ENCODE measurements at regions not wholly inside any gene's neighbourhood (a gene's known extent, or its start where the extent isn't known, plus 50 kb on each side); places are given as distances from the start of the nearest gene placed in this dataset.
A peak's percentile ranks its signal among the peaks of the same experiment; 100 is the strongest.

DNA sequence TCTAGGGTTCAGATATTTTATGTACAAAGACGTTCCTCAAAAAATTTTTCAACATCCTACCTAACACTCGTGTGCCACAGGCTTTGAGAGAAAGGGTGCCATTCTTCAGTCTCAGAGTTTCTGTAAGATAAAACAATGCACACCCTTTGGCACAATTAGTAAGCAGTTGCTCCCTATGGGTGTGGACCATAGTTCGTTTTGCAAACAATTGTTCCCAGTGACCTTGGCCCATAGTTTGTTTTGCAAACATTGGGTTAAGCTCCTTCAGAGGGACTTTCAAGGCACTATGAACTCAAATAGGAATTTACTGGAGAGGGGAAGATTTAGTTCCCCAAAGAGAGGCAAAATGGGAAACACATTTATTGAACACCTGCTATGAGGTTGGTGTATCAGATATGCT, 220.3 kb upstream of the CA10 start (continued):
- TF ChIP-seq, protein P1, sequence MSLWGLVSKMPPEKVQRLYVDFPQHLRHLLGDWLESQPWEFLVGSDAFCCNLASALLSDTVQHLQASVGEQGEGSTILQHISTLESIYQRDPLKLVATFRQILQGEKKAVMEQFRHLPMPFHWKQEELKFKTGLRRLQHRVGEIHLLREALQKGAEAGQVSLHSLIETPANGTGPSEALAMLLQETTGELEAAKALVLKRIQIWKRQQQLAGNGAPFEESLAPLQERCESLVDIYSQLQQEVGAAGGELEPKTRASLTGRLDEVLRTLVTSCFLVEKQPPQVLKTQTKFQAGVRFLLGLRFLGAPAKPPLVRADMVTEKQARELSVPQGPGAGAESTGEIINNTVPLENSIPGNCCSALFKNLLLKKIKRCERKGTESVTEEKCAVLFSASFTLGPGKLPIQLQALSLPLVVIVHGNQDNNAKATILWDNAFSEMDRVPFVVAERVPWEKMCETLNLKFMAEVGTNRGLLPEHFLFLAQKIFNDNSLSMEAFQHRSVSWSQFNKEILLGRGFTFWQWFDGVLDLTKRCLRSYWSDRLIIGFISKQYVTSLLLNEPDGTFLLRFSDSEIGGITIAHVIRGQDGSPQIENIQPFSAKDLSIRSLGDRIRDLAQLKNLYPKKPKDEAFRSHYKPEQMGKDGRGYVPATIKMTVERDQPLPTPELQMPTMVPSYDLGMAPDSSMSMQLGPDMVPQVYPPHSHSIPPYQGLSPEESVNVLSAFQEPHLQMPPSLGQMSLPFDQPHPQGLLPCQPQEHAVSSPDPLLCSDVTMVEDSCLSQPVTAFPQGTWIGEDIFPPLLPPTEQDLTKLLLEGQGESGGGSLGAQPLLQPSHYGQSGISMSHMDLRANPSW (CRISPR knock-in tag; IDR thresholded peaks at IDR 0.05; ENCODE audit: borderline replicate concordance): no peak
- TF ChIP-seq ATF7-NPFF (CRISPR knock-in tag; IDR thresholded peaks at IDR 0.05; ENCODE audit: low read depth) (no peak), ZNF709 (CRISPR knock-in tag; IDR thresholded peaks at IDR 0.05) (no peak), ZNF766 (CRISPR knock-in tag; IDR thresholded peaks at IDR 0.05; ENCODE audit: borderline replicate concordance) (no peak), ZNF792 (CRISPR knock-in tag; IDR thresholded peaks at IDR 0.05) (no peak), AGO2 (optimal IDR thresholded peaks at IDR 0.05; ENCODE audit: low read depth, low read length) (no peak), BCL6 (CRISPR knock-in tag; IDR thresholded peaks at IDR 0.05) (peak; percentile 43; the same call in 1 of the 2 replicates), SOX13 (IDR thresholded peaks at IDR 0.05) (0 out of 2 replicates have a peak, but pooled peaks have one; percentile 38), SOX13 (CRISPR knock-in tag; conservative IDR thresholded peaks at IDR 0.05 in 1 of 2, IDR thresholded peaks at IDR 0.05 in 1 of 2) (peak in 1 of 2 experiments; percentile 95; a peak in 2 of 4 replicates), GABPB1 (CRISPR knock-in tag; IDR thresholded peaks at IDR 0.05) (no peak), ZNF644 (CRISPR knock-in tag; IDR thresholded peaks at IDR 0.05; ENCODE audit: low read depth) (no peak)

- no peaks in the 10 kb centered on the region for H3K27me3 ChIP-seq (ENCODE audit: control insufficient read depth in 1 of 2, insufficient read depth in 2 of 2, low read length in 2 of 2)
- WGBS (ENCODE audit: low lambda C conversion rate): 2% methylated on average over 3 of the region's 3 CpGs
- peaks cover 16% of the 10 kb centered on the region for H3K4me1 ChIP-seq (ENCODE audit: insufficient read depth, low read length)
- no TSS peak for BruUV-seq (replicated peaks)
- intact Hi-C loops (cut with micrococcal nuclease; ENCODE audit: unreplicated experiment) (no loop called here), in situ Hi-C loops (cut with HindIII; ENCODE audit: extremely low pct_ligation_motif_present, low pct_unique_long_range_greater_than_20kb) (no loop called here)
- H4K20me1 ChIP-seq (ENCODE audit: insufficient read depth, low read length): no peaks in the 10 kb centered on the region
- H3K79me2 ChIP-seq (ENCODE audit: insufficient read depth, low read length): no peaks in the 10 kb centered on the region
- no peak overlapping the region for H3K4me3 ChIP-seq (replicated peaks in 1 of 3; ENCODE audit: insufficient read depth in 1 of 3, low read depth in 2 of 3, low read length in 3 of 3)
- no peak overlapping the region for H2AFZ ChIP-seq (ENCODE audit: low read length)
- H3K9ac ChIP-seq (ENCODE audit: insufficient read depth, low read depth, low read length): no peak overlapping the region
- ATAC-seq (no peak), FAIRE-seq (no peak), DNase-seq (ENCODE audit: low spot score) (no peak)
- no peaks in the 10 kb centered on the region for H3K36me3 ChIP-seq (replicated peaks in 1 of 2; ENCODE audit: control insufficient read depth in 1 of 2, insufficient read depth in 2 of 2, low read length in 2 of 2)
- H3K4me2 ChIP-seq (ENCODE audit: low read depth, low read length): no peak overlapping the region
- H3K27ac ChIP-seq (ENCODE audit: extremely low read length, insufficient read depth, low read length): no peak overlapping the region
- H3K9me3 ChIP-seq (ENCODE audit: low read length): no peaks in the 10 kb centered on the region
- ChIA-PET CTCF (ENCODE audit: low intra/inter-chr PET ratio, low total read pairs) (no interaction called here), POLR2A (no interaction called here)
- TF ChIP-seq EZH2 (conservative IDR thresholded peaks at IDR 0.05; ENCODE audit: low read depth, low read length): no peak
- TF ChIP-seq, protein P2, sequence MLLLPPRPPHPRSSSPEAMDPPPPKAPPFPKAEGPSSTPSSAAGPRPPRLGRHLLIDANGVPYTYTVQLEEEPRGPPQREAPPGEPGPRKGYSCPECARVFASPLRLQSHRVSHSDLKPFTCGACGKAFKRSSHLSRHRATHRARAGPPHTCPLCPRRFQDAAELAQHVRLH (CRISPR knock-in tag; IDR thresholded peaks at IDR 0.05; ENCODE audit: borderline replicate concordance, low read depth): no peak
- TF ChIP-seq ADNP (CRISPR knock-in tag; IDR thresholded peaks at IDR 0.05): no peak
- no peak for TF ChIP-seq ZNF556 (CRISPR knock-in tag; IDR thresholded peaks at IDR 0.05; ENCODE audit: borderline replicate concordance)
- TF ChIP-seq, protein P3, sequence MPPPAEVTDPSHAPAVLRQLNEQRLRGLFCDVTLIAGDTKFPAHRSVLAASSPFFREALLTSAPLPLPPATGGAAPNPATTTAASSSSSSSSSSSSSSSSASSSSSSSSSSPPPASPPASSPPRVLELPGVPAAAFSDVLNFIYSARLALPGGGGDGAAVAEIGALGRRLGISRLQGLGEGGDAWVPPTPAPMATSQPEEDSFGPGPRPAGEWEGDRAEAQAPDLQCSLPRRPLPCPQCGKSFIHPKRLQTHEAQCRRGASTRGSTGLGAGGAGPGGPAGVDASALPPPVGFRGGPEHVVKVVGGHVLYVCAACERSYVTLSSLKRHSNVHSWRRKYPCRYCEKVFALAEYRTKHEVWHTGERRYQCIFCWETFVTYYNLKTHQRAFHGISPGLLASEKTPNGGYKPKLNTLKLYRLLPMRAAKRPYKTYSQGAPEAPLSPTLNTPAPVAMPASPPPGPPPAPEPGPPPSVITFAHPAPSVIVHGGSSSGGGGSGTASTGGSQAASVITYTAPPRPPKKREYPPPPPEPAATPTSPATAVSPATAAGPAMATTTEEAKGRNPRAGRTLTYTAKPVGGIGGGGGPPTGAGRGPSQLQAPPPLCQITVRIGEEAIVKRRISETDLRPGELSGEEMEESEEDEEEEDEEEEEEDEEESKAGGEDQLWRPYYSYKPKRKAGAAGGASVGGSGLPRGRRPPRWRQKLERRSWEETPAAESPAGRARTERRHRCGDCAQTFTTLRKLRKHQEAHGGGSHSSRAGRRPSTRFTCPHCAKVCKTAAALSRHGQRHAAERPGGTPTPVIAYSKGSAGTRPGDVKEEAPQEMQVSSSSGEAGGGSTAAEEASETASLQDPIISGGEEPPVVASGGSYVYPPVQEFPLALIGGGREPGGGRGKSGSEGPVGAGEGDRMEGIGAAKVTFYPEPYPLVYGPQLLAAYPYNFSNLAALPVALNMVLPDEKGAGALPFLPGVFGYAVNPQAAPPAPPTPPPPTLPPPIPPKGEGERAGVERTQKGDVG (CRISPR knock-in tag; IDR thresholded peaks at IDR 0.05; ENCODE audit: borderline replicate concordance): no peak
- no peak for TF ChIP-seq REL (CRISPR knock-in tag; conservative IDR thresholded peaks at IDR 0.05)
- TF ChIP-seq SETDB1 (CRISPR knock-in tag; IDR thresholded peaks at IDR 0.05; ENCODE audit: borderline replicate concordance): no peak
- TF ChIP-seq ZFAT (CRISPR knock-in tag; conservative IDR thresholded peaks at IDR 0.05): no peak
- TF ChIP-seq HIVEP1 (CRISPR knock-in tag; IDR thresholded peaks at IDR 0.05): no peak
Measured at GRCh38 chr17:52376137-52376536, 217.6 kb upstream of the CA10 start.

Measured in HepG2 (cell line).